Effector memory CD4-positive, alpha-beta T cell (primary cell): ENCODE measurements at regions not wholly inside any gene's neighbourhood (a gene's known extent, or its start where the extent isn't known, plus 50 kb on each side); places are given as distances from the start of the nearest gene placed in this dataset.
"Not testable (repeated sequence)": the region's sequence is repeated elsewhere in the genome, so short reads cannot be mapped to it uniquely, and the experiment has no call there.

ENCODE experiments used
- DNase-seq, 3 donors: peaks; one replicate each; pipeline ENCODE4 v3.0.0-alpha.2; 2020
- H3K27ac ChIP-seq: 2 replicates; pipeline ENCODE4 v1.7.0; 2013; ENCODE audit warnings: mild to moderate bottlenecking, low read length, moderate library complexity; ENCODE audit not compliant: insufficient read depth, poor library complexity, severe bottlenecking
- H3K27me3 ChIP-seq: replicated peaks from 2 replicates; pipeline ENCODE4 v1.7.0; 2013; ENCODE audit warnings: mild to moderate bottlenecking, low read length; ENCODE audit not compliant: insufficient read depth, control insufficient read depth, poor library complexity, severe bottlenecking
- H3K36me3 ChIP-seq: 2 replicates; pipeline ENCODE4 v1.7.0; 2013; ENCODE audit warnings: mild to moderate bottlenecking, low read length, moderate library complexity; ENCODE audit not compliant: control insufficient read depth, insufficient read depth
- H3K4me1 ChIP-seq: 2 replicates; pipeline ENCODE4 v1.7.0; 2013; ENCODE audit warnings: low read length, mild to moderate bottlenecking; ENCODE audit not compliant: control insufficient read depth, insufficient read depth, poor library complexity, severe bottlenecking
- H3K4me3 ChIP-seq: 2 replicates; pipeline ENCODE4 v1.7.0; 2013; ENCODE audit warnings: low read length, low read depth, mild to moderate bottlenecking; ENCODE audit not compliant: insufficient read depth, poor library complexity, severe bottlenecking
- H3K9me3 ChIP-seq: 2 replicates; pipeline ENCODE4 v1.7.0; 2013; ENCODE audit warnings: mild to moderate bottlenecking, low read length, moderate library complexity; ENCODE audit not compliant: control insufficient read depth

DNA sequence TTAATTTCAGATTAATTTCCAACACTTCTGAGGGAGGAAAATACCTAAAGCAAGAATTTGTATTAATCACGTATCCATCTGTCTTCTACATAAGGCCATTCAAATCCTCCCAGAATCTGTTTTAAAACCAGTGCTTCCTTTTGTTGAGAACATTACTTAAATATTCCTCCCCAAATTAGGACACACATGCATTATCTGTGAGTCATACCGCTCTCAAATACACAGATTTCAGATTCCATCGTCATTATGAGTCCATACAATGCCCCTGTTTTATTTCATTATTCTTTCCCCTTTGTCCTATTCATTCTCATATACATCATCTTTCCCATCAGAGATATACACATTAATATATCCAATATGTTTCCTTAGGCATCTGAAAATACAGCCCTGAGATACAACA, 57.3 kb upstream of the PRSS12 start:
- Histone ChIP-seq H3K36me3 (no peaks in the 10 kb centered on the region), H3K27me3 (no peaks in the 10 kb centered on the region), H3K9me3 (no peaks in the 10 kb centered on the region), H3K4me1 (no peaks in the 10 kb centered on the region), H3K4me3 (no peak overlapping the region), H3K27ac (no peak overlapping the region)
- no peak for DNase-seq

GRCh38 chr4:118417325-118417724, 64.5 kb upstream of the PRSS12 start:
- Histone ChIP-seq H3K36me3 (no peaks in the 10 kb centered on the region), H3K4me3 (no peak overlapping the region), H3K4me1 (no peaks in the 10 kb centered on the region), H3K27ac (no peak overlapping the region), H3K27me3 (no peaks in the 10 kb centered on the region), H3K9me3 (no peaks in the 10 kb centered on the region)
- DNase-seq = no peak

GRCh38 chr4:118417800-118418199, 65.0 kb upstream of the PRSS12 start:
- not testable (repeated sequence) for H3K27ac ChIP-seq, DNase-seq, H3K4me1 ChIP-seq, H3K4me3 ChIP-seq, H3K36me3 ChIP-seq, H3K27me3 ChIP-seq, H3K9me3 ChIP-seq

- not testable (repeated sequence) for H3K27ac ChIP-seq, DNase-seq, H3K4me3 ChIP-seq, H3K36me3 ChIP-seq, H3K4me1 ChIP-seq, H3K27me3 ChIP-seq, H3K9me3 ChIP-seq
Observed at GRCh38 chr4:118418396-118418795, 65.6 kb upstream of the PRSS12 start.

GRCh38 chr4:118419626-118420025, 66.8 kb upstream of the PRSS12 start:
- not testable (repeated sequence) for H3K4me3 ChIP-seq, H3K27me3 ChIP-seq, H3K9me3 ChIP-seq, H3K27ac ChIP-seq, H3K36me3 ChIP-seq, DNase-seq, H3K4me1 ChIP-seq

DNA sequence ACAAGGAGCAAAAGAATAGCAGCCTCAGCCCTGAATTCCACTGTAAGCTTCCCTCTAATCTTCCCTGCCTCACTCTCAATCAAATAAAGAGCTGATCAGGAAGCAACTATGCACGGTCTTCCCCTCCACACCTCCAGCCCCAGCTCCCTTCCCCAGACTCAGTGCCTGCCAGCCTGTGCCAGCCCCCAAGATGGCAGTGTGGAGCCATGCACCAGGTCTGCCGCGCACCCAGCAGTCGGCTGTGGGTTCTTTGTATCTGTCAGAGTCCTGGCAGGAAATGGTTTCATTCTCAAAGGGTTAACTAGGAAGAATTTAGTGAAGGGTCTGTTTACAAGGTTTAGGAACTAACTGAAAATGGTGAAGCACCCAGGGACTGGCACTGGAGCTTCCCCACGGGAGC, 71.3 kb upstream of the PRSS12 start:
- not testable (repeated sequence) for DNase-seq, H3K27ac ChIP-seq, H3K36me3 ChIP-seq, H3K4me3 ChIP-seq, H3K4me1 ChIP-seq, H3K9me3 ChIP-seq, H3K27me3 ChIP-seq

- not testable (repeated sequence) for H3K27ac ChIP-seq, H3K4me1 ChIP-seq, H3K36me3 ChIP-seq, H3K9me3 ChIP-seq, H3K4me3 ChIP-seq, DNase-seq, H3K27me3 ChIP-seq
Observed at GRCh38 chr4:118428881-118429280, 76.1 kb upstream of the PRSS12 start.

GRCh38 chr4:118432359-118432758, 79.6 kb upstream of the PRSS12 start:
- H3K27me3 ChIP-seq, DNase-seq, H3K4me1 ChIP-seq, H3K9me3 ChIP-seq, H3K36me3 ChIP-seq, H3K4me3 ChIP-seq, H3K27ac ChIP-seq: not testable (repeated sequence)

- not testable (repeated sequence) for H3K4me1 ChIP-seq, H3K4me3 ChIP-seq, DNase-seq, H3K27ac ChIP-seq, H3K36me3 ChIP-seq, H3K9me3 ChIP-seq, H3K27me3 ChIP-seq
Observed at GRCh38 chr4:118433612-118434375, 81.0 kb upstream of the PRSS12 start.

- not testable (repeated sequence) for DNase-seq, H3K27me3 ChIP-seq, H3K4me1 ChIP-seq, H3K4me3 ChIP-seq, H3K27ac ChIP-seq, H3K36me3 ChIP-seq, H3K9me3 ChIP-seq
Observed at GRCh38 chr4:118435415-118435814, 82.6 kb upstream of the PRSS12 start.
